Endothelial cell of umbilical vein (primary cell): ENCODE measurements at regions not wholly inside any gene's neighbourhood (a gene's known extent, or its start where the extent isn't known, plus 50 kb on each side); places are given as distances from the start of the nearest gene placed in this dataset.

Experiments
- CTCF ChIP-seq, 2 donors: IDR thresholded peaks; 1 replicate in 1 of 2; 2 replicates in 1 of 2; pipeline ENCODE4 v1.5.1; 2011; ENCODE audit warnings: low read length in 2 of 2, mild to moderate bottlenecking in 2 of 2, moderate library complexity in 2 of 2, control low read depth in 1 of 2, inconsistent platforms in 1 of 2, low read depth in 1 of 2; ENCODE audit not compliant: insufficient read depth in 1 of 2; ENCODE audit errors: extremely low read depth in 1 of 2
- EZH2 ChIP-seq: IDR thresholded peaks from 2 replicates; pipeline ENCODE4 v1.6.1; 2012; ENCODE audit warnings: borderline replicate concordance, low read depth, mild to moderate bottlenecking, moderate library complexity, low read length, inconsistent platforms; ENCODE audit not compliant: severe bottlenecking
- JUN ChIP-seq: IDR thresholded peaks from 2 replicates; pipeline ENCODE4 v1.6.1; 2011; ENCODE audit warnings: borderline replicate concordance, low read depth; ENCODE audit not compliant: insufficient read length, insufficient read depth
- POLR2A ChIP-seq: IDR thresholded peaks from 2 replicates; pipeline ENCODE4 v1.6.1; 2012; ENCODE audit warnings: low read depth, mild to moderate bottlenecking, control low read depth, low read length
- POLR2AphosphoS5 ChIP-seq: IDR thresholded peaks from 2 replicates; pipeline ENCODE4 v1.6.1; 2012; ENCODE audit warnings: low read depth, mild to moderate bottlenecking, control low read depth, low read length, moderate library complexity; ENCODE audit not compliant: insufficient read depth

GRCh38 chr1:78291418-78291817, 199.4 kb upstream of the PTGFR start:
- TF ChIP-seq CTCF (IDR thresholded peaks at IDR 0.05; ENCODE audit: extremely low read depth in 1 of 2, insufficient read depth in 1 of 2, low read depth in 1 of 2, low read length in 2 of 2) = no peak
- no peak for TF ChIP-seq POLR2A
- no peak for TF ChIP-seq EZH2
- TF ChIP-seq POLR2AphosphoS5 = no peak
- TF ChIP-seq JUN = no peak
